ENCODE measurements at regions not wholly inside any gene's neighbourhood (a gene's known extent, or its start where the extent isn't known, plus 50 kb on each side); places are given as distances from the start of the nearest gene placed in this dataset.

- TF ChIP-seq POLR2A (IDR thresholded peaks at IDR 0.05) (no peak), CTCF (IDR thresholded peaks at IDR 0.05) (no peak)
Observed at GRCh38 chr5:110109667-110110066, 419.9 kb downstream of the MAN2A1 start.
